ENCODE measurements at regions not wholly inside any gene's neighbourhood (a gene's known extent, or its start where the extent isn't known, plus 50 kb on each side); places are given as distances from the start of the nearest gene placed in this dataset.

- Histone ChIP-seq H2AFZ (ENCODE audit: insufficient read depth, low read length, poor library complexity) (no peak overlapping the region), H4K91ac (ENCODE audit: low read depth, low read length) (no peak overlapping the region), H3K14ac (ENCODE audit: low read length) (no peak overlapping the region), H3K9me3 (ENCODE audit: insufficient read depth, low read depth, low read length) (no peaks in the 10 kb centered on the region), H2BK120ac (ENCODE audit: insufficient read depth, low read length, poor library complexity) (no peak overlapping the region), H3K23ac (ENCODE audit: low read length) (no peak overlapping the region), H3K4ac (ENCODE audit: low read depth, low read length) (no peak overlapping the region), H3K4me2 (ENCODE audit: low read length) (no peak overlapping the region), H3K27me3 (ENCODE audit: insufficient read depth, low read length) (no peaks in the 10 kb centered on the region), H3K18ac (ENCODE audit: low read length) (no peak overlapping the region), H3K27ac (ENCODE audit: low read depth, low read length) (no peak overlapping the region), H3K36me3 (ENCODE audit: control insufficient read depth in 1 of 2, insufficient read depth in 2 of 2, low read length in 2 of 2) (no peaks in the 10 kb centered on the region), H2AK5ac (ENCODE audit: low read length) (no peak overlapping the region), H4K8ac (ENCODE audit: low read depth, low read length) (no peak overlapping the region), H2BK12ac (ENCODE audit: low read length) (no peak overlapping the region), H3K79me2 (ENCODE audit: control insufficient read depth, insufficient read depth, low read length, poor library complexity) (no peaks in the 10 kb centered on the region), H3K4me3 (ENCODE audit: low read depth, low read length) (no peak overlapping the region), H3K79me1 (ENCODE audit: low read length) (no peaks in the 10 kb centered on the region), H2BK5ac (ENCODE audit: low read depth, low read length, poor library complexity) (no peak overlapping the region), H3K9ac (ENCODE audit: low read length) (no peak overlapping the region), H4K12ac (ENCODE audit: low read depth, low read length) (no peak overlapping the region), H3K4me1 (ENCODE audit: control insufficient read depth in 1 of 2, insufficient read depth in 2 of 2, low read length in 2 of 2) (no peaks in the 10 kb centered on the region)
- no peak for DNase-seq
- no CpG with 5 or more reads among the region's 1 CpG for WGBS (ENCODE audit: extremely low coverage, insufficient coverage, insufficient read length)
These were observed 1227.8 kb downstream of the SORCS3 start for GRCh38 chr10:105868935-105869334.

- no peaks in the 10 kb centered on the region for H3K79me1 ChIP-seq (ENCODE audit: low read length)
- WGBS (ENCODE audit: extremely low coverage, insufficient coverage, insufficient read length), result no CpG with 5 or more reads among the region's 2 CpGs
- no peak overlapping the region for H4K91ac ChIP-seq (ENCODE audit: low read depth, low read length)
These were observed 1223.8 kb downstream of the SORCS3 start for GRCh38 chr10:105864854-105865253.

GRCh38 chr10:105857268-105858264 lies 1216.5 kb downstream of the SORCS3 start:
- Histone ChIP-seq H3K4ac (ENCODE audit: low read depth, low read length) (no peak overlapping the region), H4K91ac (ENCODE audit: low read depth, low read length) (no peak overlapping the region), H3K4me3 (ENCODE audit: low read depth, low read length) (no peak overlapping the region), H3K27me3 (ENCODE audit: insufficient read depth, low read length) (no peaks in the 10 kb centered on the region), H3K79me2 (ENCODE audit: control insufficient read depth, insufficient read depth, low read length, poor library complexity) (no peaks in the 10 kb centered on the region), H3K9me3 (ENCODE audit: insufficient read depth, low read depth, low read length) (no peaks in the 10 kb centered on the region), H2AFZ (ENCODE audit: insufficient read depth, low read length, poor library complexity) (no peak overlapping the region), H3K79me1 (ENCODE audit: low read length) (no peaks in the 10 kb centered on the region), H2BK120ac (ENCODE audit: insufficient read depth, low read length, poor library complexity) (no peak overlapping the region), H3K23ac (ENCODE audit: low read length) (no peak overlapping the region), H3K14ac (ENCODE audit: low read length) (no peak overlapping the region), H4K8ac (ENCODE audit: low read depth, low read length) (no peak overlapping the region), H3K36me3 (ENCODE audit: control insufficient read depth in 1 of 2, insufficient read depth in 2 of 2, low read length in 2 of 2) (no peaks in the 10 kb centered on the region), H2AK5ac (ENCODE audit: low read length) (no peak overlapping the region), H3K4me1 (ENCODE audit: control insufficient read depth in 1 of 2, insufficient read depth in 2 of 2, low read length in 2 of 2) (no peaks in the 10 kb centered on the region), H2BK12ac (ENCODE audit: low read length) (no peak overlapping the region), H3K18ac (ENCODE audit: low read length) (no peak overlapping the region), H2BK5ac (ENCODE audit: low read depth, low read length, poor library complexity) (no peak overlapping the region), H3K9ac (ENCODE audit: low read length) (no peak overlapping the region), H4K12ac (ENCODE audit: low read depth, low read length) (no peak overlapping the region), H3K4me2 (ENCODE audit: low read length) (no peak overlapping the region), H3K27ac (ENCODE audit: low read depth, low read length) (no peak overlapping the region)
- no peak for DNase-seq
- WGBS (ENCODE audit: extremely low coverage, insufficient coverage, insufficient read length), result no CpG with 5 or more reads among the region's 4 CpGs

More at GRCh38 chr10:105864854-105865253, 1223.8 kb downstream of the SORCS3 start:
- Histone ChIP-seq H2AFZ (ENCODE audit: insufficient read depth, low read length, poor library complexity) (no peak overlapping the region), H3K14ac (ENCODE audit: low read length) (no peak overlapping the region), H2BK12ac (ENCODE audit: low read length) (no peak overlapping the region), H3K79me2 (ENCODE audit: control insufficient read depth, insufficient read depth, low read length, poor library complexity) (no peaks in the 10 kb centered on the region), H2BK5ac (ENCODE audit: low read depth, low read length, poor library complexity) (no peak overlapping the region), H3K4ac (ENCODE audit: low read depth, low read length) (no peak overlapping the region), H3K9ac (ENCODE audit: low read length) (no peak overlapping the region), H2BK120ac (ENCODE audit: insufficient read depth, low read length, poor library complexity) (no peak overlapping the region), H3K4me2 (ENCODE audit: low read length) (no peak overlapping the region), H3K4me3 (ENCODE audit: low read depth, low read length) (no peak overlapping the region), H3K4me1 (ENCODE audit: control insufficient read depth in 1 of 2, insufficient read depth in 2 of 2, low read length in 2 of 2) (no peaks in the 10 kb centered on the region), H3K36me3 (ENCODE audit: control insufficient read depth in 1 of 2, insufficient read depth in 2 of 2, low read length in 2 of 2) (no peaks in the 10 kb centered on the region), H3K27ac (ENCODE audit: low read depth, low read length) (no peak overlapping the region), H3K18ac (ENCODE audit: low read length) (no peak overlapping the region), H3K9me3 (ENCODE audit: insufficient read depth, low read depth, low read length) (no peaks in the 10 kb centered on the region), H2AK5ac (ENCODE audit: low read length) (no peak overlapping the region), H3K27me3 (ENCODE audit: insufficient read depth, low read length) (no peaks in the 10 kb centered on the region), H4K8ac (ENCODE audit: low read depth, low read length) (no peak overlapping the region), H3K23ac (ENCODE audit: low read length) (no peak overlapping the region), H4K12ac (ENCODE audit: low read depth, low read length) (no peak overlapping the region)
- no peak for DNase-seq

- H3K23ac ChIP-seq (ENCODE audit: low read length), result no peak overlapping the region
- H2BK5ac ChIP-seq (ENCODE audit: low read depth, low read length, poor library complexity), result no peak overlapping the region
- H4K8ac ChIP-seq (ENCODE audit: low read depth, low read length), result no peak overlapping the region
- H3K4me3 ChIP-seq (ENCODE audit: low read depth, low read length), result no peak overlapping the region
- no peak overlapping the region for H2AFZ ChIP-seq (ENCODE audit: insufficient read depth, low read length, poor library complexity)
- H4K12ac ChIP-seq (ENCODE audit: low read depth, low read length), result no peak overlapping the region
- no peaks in the 10 kb centered on the region for H3K79me2 ChIP-seq (ENCODE audit: control insufficient read depth, insufficient read depth, low read length, poor library complexity)
- H3K4ac ChIP-seq (ENCODE audit: low read depth, low read length), result no peak overlapping the region
- no peaks in the 10 kb centered on the region for H3K36me3 ChIP-seq (ENCODE audit: control insufficient read depth in 1 of 2, insufficient read depth in 2 of 2, low read length in 2 of 2)
- no peaks in the 10 kb centered on the region for H3K4me1 ChIP-seq (ENCODE audit: control insufficient read depth in 1 of 2, insufficient read depth in 2 of 2, low read length in 2 of 2)
- H3K9ac ChIP-seq (ENCODE audit: low read length), result no peak overlapping the region
- H2BK12ac ChIP-seq (ENCODE audit: low read length), result no peak overlapping the region
- no peak overlapping the region for H2AK5ac ChIP-seq (ENCODE audit: low read length)
- no peak overlapping the region for H3K18ac ChIP-seq (ENCODE audit: low read length)
- H4K91ac ChIP-seq (ENCODE audit: low read depth, low read length), result no peak overlapping the region
- no peak overlapping the region for H2BK120ac ChIP-seq (ENCODE audit: insufficient read depth, low read length, poor library complexity)
- no peaks in the 10 kb centered on the region for H3K27me3 ChIP-seq (ENCODE audit: insufficient read depth, low read length)
- H3K14ac ChIP-seq (ENCODE audit: low read length), result no peak overlapping the region
- H3K9me3 ChIP-seq (ENCODE audit: insufficient read depth, low read depth, low read length), result no peaks in the 10 kb centered on the region
- H3K79me1 ChIP-seq (ENCODE audit: low read length), result no peaks in the 10 kb centered on the region
- H3K27ac ChIP-seq (ENCODE audit: low read depth, low read length), result no peak overlapping the region
- no CpG with 5 or more reads among the region's 2 CpGs for WGBS (ENCODE audit: extremely low coverage, insufficient coverage, insufficient read length)
- H3K4me2 ChIP-seq (ENCODE audit: low read length), result no peak overlapping the region
- no peak for DNase-seq
These were observed 1214.7 kb downstream of the SORCS3 start for GRCh38 chr10:105855791-105856190.

Data from trophoblast cell (in vitro differentiated cells and primary cell).